ENCODE measurements at regions not wholly inside any gene's neighbourhood (a gene's known extent, or its start where the extent isn't known, plus 50 kb on each side); places are given as distances from the start of the nearest gene placed in this dataset.

GRCh38 chr11:70508231-70508480 is 109.8 kb downstream of the CTTN start:
- ChIA-PET POLR2A (no interaction called here), CTCF (no interaction called here)
- no peak for DNase-seq (ENCODE audit: extremely low spot score)
- TF ChIP-seq PKNOX1 (IDR thresholded peaks at IDR 0.05) (no peak), FOXA1 (IDR thresholded peaks at IDR 0.05) (no peak), SUZ12 (IDR thresholded peaks at IDR 0.05) (no peak)

GRCh38 chr11:70509476-70509875 is 111.1 kb downstream of the CTTN start:
- no peak for DNase-seq (ENCODE audit: extremely low spot score)
- no peak for TF ChIP-seq L3MBTL2 (conservative IDR thresholded peaks at IDR 0.05)
- no peak for TF ChIP-seq SUZ12 (IDR thresholded peaks at IDR 0.05)
- TF ChIP-seq HDGF (IDR thresholded peaks at IDR 0.05; ENCODE audit: borderline replicate concordance), result no peak
- no peak for TF ChIP-seq FOXK2 (IDR thresholded peaks at IDR 0.05)
- no peak for TF ChIP-seq ARNT (IDR thresholded peaks at IDR 0.05)
- CTCF ChIA-PET, result no interaction called here
- POLR2A ChIA-PET, result no interaction called here

GRCh38 chr11:70510106-70510505 is 111.8 kb downstream of the CTTN start:
- CTCF ChIA-PET, result no interaction called here
- POLR2A ChIA-PET, result no interaction called here
- DNase-seq (ENCODE audit: extremely low spot score), result no peak

GRCh38 chr11:70510571-70510970 is 112.2 kb downstream of the CTTN start:
- TF ChIP-seq FOXK2 (IDR thresholded peaks at IDR 0.05), result no peak
- no peak for TF ChIP-seq SUZ12 (IDR thresholded peaks at IDR 0.05)
- no peak for TF ChIP-seq ZNF384 (IDR thresholded peaks at IDR 0.05)
- DNase-seq (ENCODE audit: extremely low spot score), result no peak
- ChIA-PET POLR2A (no interaction called here), CTCF (no interaction called here)

More at GRCh38 chr11:70510106-70510505, 111.8 kb downstream of the CTTN start:
- TF ChIP-seq HDGF (IDR thresholded peaks at IDR 0.05; ENCODE audit: borderline replicate concordance) (no peak), TARDBP (IDR thresholded peaks at IDR 0.05) (no peak), PKNOX1 (IDR thresholded peaks at IDR 0.05) (no peak), CTBP1 (IDR thresholded peaks at IDR 0.05; ENCODE audit: borderline replicate concordance) (no peak), BHLHE40 (IDR thresholded peaks at IDR 0.05; ENCODE audit: borderline replicate concordance) (no peak), LEF1 (IDR thresholded peaks at IDR 0.05; ENCODE audit: borderline replicate concordance) (no peak), SUZ12 (IDR thresholded peaks at IDR 0.05) (no peak), ARNT (IDR thresholded peaks at IDR 0.05) (no peak), ELF4 (IDR thresholded peaks at IDR 0.05) (no peak), SP1 (IDR thresholded peaks at IDR 0.05) (no peak), NFRKB (IDR thresholded peaks at IDR 0.05) (no peak), FOXA1 (IDR thresholded peaks at IDR 0.05) (no peak), L3MBTL2 (conservative IDR thresholded peaks at IDR 0.05) (no peak), FOXK2 (IDR thresholded peaks at IDR 0.05) (no peak), FOXM1 (IDR thresholded peaks at IDR 0.05; ENCODE audit: borderline replicate concordance) (no peak), ZNF384 (IDR thresholded peaks at IDR 0.05) (no peak)

GRCh38 chr11:70511345-70511744 is 113.0 kb downstream of the CTTN start:
- no peak for DNase-seq (ENCODE audit: extremely low spot score)
- TF ChIP-seq SP1 (IDR thresholded peaks at IDR 0.05) (no peak), FOXA1 (IDR thresholded peaks at IDR 0.05) (no peak), CTBP1 (IDR thresholded peaks at IDR 0.05; ENCODE audit: borderline replicate concordance) (no peak), FOXK2 (IDR thresholded peaks at IDR 0.05) (no peak), BHLHE40 (IDR thresholded peaks at IDR 0.05; ENCODE audit: borderline replicate concordance) (no peak), PKNOX1 (IDR thresholded peaks at IDR 0.05) (no peak)
- ChIA-PET POLR2A (no interaction called here), CTCF (no interaction called here)

- TF ChIP-seq FOXM1 (IDR thresholded peaks at IDR 0.05; ENCODE audit: borderline replicate concordance) (no peak), FOXK2 (IDR thresholded peaks at IDR 0.05) (no peak), BHLHE40 (IDR thresholded peaks at IDR 0.05; ENCODE audit: borderline replicate concordance) (no peak), SUZ12 (IDR thresholded peaks at IDR 0.05) (no peak), ZNF384 (IDR thresholded peaks at IDR 0.05) (no peak), HDGF (IDR thresholded peaks at IDR 0.05; ENCODE audit: borderline replicate concordance) (no peak), LEF1 (IDR thresholded peaks at IDR 0.05; ENCODE audit: borderline replicate concordance) (no peak), PKNOX1 (IDR thresholded peaks at IDR 0.05) (no peak), CTBP1 (IDR thresholded peaks at IDR 0.05; ENCODE audit: borderline replicate concordance) (no peak)
- ChIA-PET CTCF (no interaction called here), POLR2A (no interaction called here)
- DNase-seq (ENCODE audit: extremely low spot score), result no peak
Measured at GRCh38 chr11:70512716-70513115, 114.4 kb downstream of the CTTN start.

GRCh38 chr11:70517203-70517602 is 118.9 kb downstream of the CTTN start:
- ChIA-PET POLR2A (no interaction called here), CTCF (no interaction called here)
- TF ChIP-seq SUZ12 (IDR thresholded peaks at IDR 0.05) (no peak), FOXK2 (IDR thresholded peaks at IDR 0.05) (no peak), TARDBP (IDR thresholded peaks at IDR 0.05) (no peak), ZNF384 (IDR thresholded peaks at IDR 0.05) (no peak), CTBP1 (IDR thresholded peaks at IDR 0.05; ENCODE audit: borderline replicate concordance) (no peak), HDGF (IDR thresholded peaks at IDR 0.05; ENCODE audit: borderline replicate concordance) (no peak), FOXA1 (IDR thresholded peaks at IDR 0.05) (no peak), SP1 (IDR thresholded peaks at IDR 0.05) (no peak), FOXM1 (IDR thresholded peaks at IDR 0.05; ENCODE audit: borderline replicate concordance) (no peak), L3MBTL2 (conservative IDR thresholded peaks at IDR 0.05) (no peak), PKNOX1 (IDR thresholded peaks at IDR 0.05) (no peak), BHLHE40 (IDR thresholded peaks at IDR 0.05; ENCODE audit: borderline replicate concordance) (no peak), LEF1 (IDR thresholded peaks at IDR 0.05; ENCODE audit: borderline replicate concordance) (no peak), ARNT (IDR thresholded peaks at IDR 0.05) (no peak), ELF4 (IDR thresholded peaks at IDR 0.05) (no peak), NFRKB (IDR thresholded peaks at IDR 0.05) (no peak)
- DNase-seq (ENCODE audit: extremely low spot score), result no peak

Measured in HEK293T (cell line).